CD4-positive, alpha-beta T cell treated with Interleukin-17A for 4 hours (primary cell): ENCODE measurements at regions not wholly inside any gene's neighbourhood (a gene's known extent, or its start where the extent isn't known, plus 50 kb on each side); places are given as distances from the start of the nearest gene placed in this dataset.
"Not testable (repeated sequence)": the region's sequence is repeated elsewhere in the genome, so short reads cannot be mapped to it uniquely, and the experiment has no call there.

Experiments
- DNase-seq: peaks from one replicate; pipeline ENCODE4 v3.0.0-alpha.2; 2020; ENCODE audit warnings: mixed read lengths

DNA sequence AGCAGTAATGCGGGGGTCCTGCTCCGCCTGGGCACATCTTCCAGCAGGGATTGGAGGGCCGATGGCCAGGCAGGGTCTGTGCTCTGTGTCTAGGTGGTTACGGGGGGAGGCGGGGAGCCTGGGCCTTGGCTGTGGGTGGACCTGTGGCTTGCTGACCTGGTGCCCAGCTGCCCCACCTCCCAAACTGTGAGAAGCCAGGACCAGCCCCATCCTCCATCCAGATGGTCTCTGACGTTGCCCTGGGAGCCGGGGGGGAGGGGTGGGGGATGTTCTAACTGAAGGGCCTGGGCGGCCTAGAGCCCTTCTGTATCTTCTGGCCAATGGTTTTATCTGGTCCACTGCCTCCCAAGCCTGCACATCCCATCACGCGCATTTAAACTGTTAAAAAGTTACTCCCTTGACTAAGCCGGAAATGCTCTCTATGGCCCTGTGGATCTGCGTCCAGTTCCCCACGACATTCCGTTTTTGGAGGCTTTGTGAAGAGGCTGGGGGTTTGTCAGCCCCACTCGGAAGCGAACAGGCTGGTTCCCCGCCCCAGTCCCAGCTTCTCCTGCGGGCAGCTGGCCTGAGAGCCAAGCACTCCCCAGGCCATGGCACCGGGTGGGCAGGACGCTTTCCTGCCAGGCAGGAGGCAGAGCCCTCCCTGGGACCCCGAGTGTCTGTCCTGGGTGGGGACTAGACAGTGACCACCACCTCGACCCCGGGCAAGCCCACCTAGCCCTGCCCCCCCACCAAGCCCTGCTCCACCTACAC, 143.6 kb downstream of the IGLL1 start:
- not testable (repeated sequence) for DNase-seq

DNA sequence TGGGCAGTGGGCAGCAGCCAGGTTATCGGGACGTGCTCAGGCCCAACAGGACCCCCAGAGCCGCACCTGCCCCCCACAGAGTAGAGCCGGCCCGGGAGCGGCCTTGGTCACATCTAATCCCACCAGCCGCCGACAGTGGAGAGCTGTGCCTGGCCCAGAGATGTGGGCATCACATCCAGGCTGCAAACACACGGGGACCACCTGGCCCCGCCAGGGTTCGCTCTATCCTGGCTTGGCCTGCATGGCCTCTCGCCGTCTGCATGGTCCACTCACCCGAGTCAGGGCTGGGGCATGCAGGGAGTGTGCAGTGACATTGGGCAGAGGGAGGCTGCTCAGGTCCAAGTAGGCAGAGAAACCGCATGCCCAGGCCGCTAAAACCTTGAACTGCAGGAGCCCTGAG, 144.9 kb downstream of the IGLL1 start:
- not testable (repeated sequence) for DNase-seq

DNA sequence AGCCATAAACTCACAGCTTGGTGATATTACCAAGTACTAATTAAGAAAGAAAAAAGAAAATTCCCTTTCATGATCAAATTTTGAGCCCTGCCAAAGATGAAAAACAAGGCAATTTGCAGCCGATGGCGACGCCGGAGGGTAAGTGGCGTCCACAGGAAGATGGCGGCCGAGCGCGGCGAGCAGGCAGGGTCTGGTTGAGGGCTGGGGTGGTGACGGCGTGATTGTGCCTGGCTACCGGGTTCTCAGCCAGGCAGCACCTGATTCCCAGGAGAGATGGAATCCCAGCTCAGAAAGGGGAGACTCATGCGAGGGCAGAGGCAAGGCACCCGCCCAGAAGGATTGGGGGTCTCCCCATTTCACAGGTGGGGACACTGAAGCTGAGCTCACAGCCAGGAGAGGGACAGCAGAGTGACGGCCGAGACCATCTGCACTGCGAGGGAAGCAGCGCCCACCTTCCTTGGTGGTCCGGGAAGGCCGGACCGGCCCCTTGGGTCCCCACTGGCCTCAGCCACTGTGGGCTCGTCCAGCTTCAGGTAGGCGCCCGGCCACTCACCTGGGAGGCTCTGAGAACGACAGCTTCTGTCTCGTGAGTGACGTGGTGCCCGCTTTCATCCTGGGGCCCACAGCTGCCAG, 145.8 kb downstream of the IGLL1 start:
- DNase-seq, result not testable (repeated sequence)

DNA sequence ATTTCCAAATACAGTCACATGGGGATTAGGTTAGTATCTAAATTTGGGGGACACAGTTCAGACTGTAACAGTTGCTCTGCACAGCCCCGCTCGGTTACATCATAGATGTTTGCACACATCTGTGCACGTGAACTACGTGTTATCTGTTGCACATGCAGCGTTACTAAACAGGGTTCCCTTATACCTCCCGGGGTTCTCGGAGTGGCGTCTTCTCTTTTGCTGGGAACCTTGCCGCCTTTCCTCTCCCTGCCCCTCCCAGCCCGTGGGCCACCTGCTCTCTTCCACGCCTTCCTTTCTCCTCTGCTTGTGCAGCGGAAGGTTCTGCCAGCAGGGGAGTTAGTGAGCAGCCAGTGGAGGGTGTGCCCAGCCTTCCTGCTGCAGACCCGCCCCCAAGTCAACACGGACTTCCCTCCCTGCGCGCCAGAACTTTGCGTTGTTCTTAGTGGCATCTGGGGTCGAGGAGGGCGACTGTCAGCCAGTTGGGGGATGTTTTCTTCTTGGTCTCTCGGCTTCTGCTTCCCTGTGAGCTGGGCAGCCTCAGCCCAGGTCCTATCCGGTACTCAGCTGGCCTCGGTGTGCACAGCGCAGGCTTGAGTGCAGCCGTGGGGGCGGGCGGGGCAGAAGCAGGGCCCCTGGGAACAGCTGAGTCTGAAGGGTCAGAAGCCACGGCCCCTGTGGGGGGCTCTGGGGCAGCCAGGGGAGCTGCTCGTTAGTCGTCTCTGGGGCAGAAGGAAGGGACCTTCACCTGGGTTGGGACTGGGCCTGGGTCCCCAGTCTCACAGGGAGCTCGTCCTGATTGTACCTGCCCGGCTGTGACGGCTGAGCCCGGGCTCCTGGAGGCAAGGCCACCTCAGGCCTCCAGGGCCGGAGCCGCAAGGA, 146.7 kb downstream of the IGLL1 start:
- DNase-seq, result peak; percentile 34

DNA sequence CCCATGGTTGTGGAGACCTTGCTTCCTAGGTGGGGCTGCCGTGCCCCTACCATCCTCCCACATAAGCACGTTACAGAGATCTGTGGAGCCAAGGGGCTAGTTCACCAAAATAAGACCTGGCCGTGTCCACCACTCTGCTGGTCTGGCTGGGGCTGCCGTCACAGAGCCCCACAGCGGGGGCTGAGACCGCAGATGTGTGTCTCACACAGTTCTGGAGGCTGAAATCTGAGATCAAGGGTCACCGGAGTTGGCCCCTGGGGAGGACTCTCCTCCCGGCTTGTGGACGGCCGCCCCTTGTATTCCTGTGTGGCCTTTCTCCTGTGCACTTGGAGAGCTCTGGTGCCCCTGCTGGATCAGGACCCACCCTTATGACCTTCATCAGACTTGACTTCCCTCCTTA, 147.4 kb downstream of the IGLL1 start:
- not testable (repeated sequence) for DNase-seq

DNA sequence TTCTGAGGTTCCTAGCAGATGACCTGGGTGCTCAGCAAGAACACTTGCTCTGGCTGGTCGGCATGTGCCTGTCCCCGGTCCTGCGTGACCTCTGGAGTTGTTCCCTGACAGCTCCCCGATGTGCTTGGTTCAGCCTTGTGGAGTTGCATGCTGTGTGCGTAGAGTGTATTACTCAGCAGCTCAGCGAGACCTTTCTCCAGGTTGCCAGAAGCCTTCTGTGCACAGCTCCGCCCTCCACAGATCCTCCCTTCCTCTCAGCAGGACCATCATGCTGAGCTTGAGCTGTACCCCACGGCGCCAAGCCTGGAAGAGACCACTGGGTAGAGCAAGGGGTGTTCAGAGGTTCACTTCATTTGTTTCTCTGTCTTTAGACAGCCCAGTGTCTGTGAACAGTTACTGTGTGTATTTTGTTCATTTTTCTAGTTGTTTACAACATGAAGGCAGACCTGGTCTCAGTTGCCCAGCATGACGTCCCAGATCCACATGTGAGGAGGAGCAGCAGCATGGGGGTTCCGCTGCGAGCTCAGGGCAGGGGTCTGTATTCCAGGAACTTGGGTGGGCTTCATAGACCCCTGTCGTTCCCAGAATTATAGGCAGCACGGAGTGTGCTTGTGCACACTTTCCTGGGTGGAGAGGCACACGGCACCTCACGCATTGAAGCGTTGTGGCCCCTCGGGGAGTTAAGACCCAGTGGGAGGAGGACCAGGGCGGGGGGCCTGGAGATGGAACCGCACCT, 148.6 kb downstream of the IGLL1 start:
- no peak for DNase-seq

DNA sequence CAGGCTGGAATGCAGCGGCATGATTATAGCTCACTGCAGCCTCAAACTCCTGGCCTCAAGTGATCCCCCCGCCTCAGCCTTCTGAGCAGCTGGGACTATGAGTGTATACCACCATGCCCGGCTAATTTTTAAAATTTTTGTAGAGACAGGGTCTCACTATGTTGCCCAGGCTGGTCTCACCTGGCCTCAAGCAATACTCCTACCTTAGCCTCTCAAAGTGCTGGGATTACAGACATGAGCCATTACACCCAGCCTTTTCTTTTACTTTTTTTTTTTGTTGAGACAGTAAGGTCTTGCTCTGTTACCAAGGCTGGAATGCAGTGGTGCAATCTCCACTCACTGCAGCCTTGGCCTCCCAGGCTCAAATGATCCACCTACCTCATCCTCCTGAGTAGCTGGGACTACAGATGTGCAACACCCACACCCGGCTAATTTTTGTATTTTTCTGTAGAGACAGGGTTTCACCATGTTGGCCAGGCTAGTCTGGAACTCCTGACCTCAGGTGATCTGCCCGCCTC, 155.5 kb downstream of the IGLL1 start:
- not testable (repeated sequence) for DNase-seq

DNA sequence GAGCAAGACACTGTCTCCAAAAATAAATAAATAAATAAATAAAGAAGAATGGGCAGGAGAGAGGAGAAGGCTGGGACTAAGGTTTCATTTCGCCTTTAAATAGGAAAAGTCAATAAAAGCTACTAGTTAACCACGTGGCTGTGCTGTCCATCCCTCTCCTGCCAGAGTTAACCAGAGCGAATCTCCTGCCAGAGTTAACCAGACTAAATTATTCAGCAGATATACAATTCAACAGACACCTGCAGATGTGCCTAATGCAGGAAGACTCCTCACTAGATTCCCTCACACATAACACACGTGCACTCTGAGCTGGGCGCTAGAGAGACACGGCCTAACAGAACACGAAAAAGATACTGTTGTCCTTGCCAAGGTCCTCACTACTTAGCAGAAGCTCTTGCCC, 156.1 kb downstream of the IGLL1 start:
- DNase-seq, result no peak

DNA sequence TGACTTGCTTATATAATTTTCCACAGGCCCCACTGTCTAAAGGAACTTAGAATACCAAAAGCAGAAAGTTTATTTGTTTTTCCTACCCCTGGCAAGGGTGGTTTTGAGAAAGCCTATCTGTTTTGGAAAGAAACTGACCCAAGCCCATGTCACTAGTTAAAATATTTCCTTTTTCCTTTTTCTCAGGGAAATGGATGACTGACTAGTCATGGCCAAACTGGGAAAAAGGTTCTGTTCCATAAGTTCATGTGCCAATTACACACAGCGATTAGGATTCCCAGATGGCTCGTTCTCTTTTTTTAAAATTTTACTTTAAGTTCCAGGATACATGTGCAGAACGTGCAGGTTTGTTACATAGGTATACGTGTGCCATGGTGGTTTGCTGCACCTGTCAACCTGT, 157.8 kb downstream of the IGLL1 start:
- DNase-seq, result not testable (repeated sequence)

DNA sequence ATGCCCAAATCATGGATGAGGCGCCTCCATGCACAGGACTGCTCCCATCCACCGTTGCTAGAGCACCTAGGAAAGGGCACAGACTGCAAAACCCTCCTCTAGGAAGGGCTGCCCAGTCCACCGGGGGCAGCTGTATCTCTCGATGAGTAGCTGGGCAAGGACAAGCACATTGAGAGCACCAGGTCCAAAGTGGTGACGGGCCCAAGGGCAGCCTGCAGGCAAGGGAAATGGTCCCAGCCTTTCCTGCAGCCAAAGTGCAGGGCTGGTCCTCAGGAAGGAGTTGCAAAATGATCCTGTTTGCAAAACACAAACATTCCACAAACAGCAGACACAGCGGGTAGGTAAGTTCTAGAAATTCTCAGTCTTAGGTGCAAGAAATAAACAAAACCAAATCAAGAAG, 158.8 kb downstream of the IGLL1 start:
- DNase-seq, result not testable (repeated sequence)

DNA sequence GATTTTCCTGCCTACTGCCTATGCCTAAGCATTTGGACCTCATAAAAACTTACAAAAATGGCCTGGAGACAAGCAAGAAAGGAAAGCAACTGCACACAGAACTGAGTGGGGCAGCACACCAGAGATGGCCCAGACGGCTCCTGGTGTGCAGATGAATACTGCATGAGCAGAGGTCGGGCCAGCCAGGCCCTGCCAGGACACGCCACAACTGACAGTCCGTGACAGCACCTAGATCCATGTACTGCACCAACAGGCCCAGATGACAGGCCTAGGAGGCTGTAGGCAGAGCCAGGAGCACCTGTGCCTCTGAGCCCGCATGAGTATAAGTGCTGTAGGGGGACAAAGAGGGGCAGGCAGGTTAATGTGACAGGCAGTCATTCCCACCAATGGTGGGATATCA, 160.2 kb downstream of the IGLL1 start:
- DNase-seq, result no peak

DNA sequence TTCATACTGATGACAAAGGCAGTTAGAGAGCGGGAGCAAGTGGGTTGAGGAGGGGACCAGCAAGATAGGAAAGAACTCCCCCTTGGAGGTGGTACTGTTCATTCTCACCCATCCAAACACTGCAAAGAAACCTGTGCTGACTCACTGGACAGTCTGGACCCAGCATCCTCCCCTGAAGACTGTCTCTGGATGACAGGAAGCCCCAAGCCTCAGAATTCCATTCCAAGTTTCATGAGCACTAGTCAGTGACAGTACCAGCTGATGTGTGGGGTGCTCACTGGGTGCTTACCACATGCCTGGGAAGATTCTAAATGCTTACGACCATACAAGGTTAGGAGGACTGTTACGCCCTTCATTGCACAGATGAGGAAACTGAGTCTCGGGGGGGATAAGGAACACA, 160.9 kb downstream of the IGLL1 start:
- no peak for DNase-seq

DNA sequence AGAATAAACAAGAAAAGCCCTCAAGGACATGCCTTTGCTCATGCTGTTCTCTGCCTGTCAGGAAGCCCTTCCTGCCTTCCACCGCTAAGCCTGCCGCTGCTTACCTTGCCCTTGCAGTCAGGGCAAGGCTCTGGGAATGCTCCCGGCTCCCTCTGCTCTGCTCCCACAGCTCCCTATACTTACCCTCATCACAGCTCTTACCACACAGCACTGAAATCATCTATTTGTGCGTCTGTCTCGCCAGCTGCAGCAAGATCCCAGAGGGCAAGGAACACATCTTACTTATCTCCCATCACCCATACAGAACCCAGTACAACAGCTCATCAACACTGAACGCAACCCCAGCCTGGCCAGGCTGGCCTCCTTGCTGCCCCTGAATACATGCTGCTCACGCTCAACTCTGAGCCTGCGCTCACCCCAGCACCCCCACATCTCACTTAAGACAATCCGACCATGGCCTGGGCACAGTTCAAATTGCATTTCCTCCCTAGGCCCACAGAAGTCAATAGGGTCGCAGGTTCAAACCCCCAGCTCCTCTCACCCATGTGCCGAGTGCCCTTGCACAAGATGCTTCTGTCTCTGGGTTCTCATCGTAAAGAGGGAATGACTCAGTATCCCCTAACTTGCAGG, 161.8 kb downstream of the IGLL1 start:
- no peak for DNase-seq

DNA sequence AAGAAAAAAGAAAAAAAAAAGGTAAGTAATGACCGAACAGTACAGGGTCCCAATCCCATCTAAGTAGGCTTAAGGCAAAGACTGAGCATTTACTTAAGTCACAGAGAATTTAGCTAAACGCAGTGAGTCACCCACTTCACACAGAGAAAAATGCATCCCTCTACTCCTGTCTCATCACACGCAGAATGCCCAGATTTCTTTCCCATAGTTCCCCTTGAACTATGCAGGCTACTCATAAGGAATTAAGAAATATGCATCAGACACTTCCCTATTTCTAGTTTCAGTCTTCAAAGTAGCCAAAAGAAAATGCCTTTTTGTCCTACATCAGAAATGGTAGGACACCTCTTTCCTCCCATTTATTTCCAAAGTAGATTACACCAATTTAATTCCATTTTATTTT, 162.8 kb downstream of the IGLL1 start:
- not testable (repeated sequence) for DNase-seq

DNA sequence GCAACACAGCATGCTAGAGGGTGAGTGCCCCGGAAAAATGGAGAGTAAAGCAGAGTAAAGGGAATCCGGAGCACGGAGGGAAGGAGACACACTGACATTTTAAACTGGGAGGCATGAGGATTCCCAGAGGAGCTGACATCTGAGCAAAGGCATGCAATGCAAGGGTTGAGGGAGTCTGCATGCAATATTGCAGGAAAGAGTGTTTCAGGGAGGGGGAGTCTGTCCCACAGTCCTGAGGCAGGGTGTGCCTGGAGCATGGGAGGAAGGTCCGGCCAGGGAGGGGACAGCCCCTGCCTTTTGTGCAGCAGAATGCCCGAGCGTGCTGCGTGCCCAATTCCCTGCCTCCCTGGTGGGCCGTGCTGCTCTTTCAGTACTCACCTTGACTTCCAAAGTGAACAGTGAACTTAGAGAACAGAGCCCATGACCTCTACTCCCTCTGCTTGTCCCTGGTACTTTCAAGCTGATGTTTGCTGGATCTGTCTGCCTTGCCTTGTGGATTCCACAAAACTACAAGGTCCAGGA, 163.9 kb downstream of the IGLL1 start:
- DNase-seq, result not testable (repeated sequence)

DNA sequence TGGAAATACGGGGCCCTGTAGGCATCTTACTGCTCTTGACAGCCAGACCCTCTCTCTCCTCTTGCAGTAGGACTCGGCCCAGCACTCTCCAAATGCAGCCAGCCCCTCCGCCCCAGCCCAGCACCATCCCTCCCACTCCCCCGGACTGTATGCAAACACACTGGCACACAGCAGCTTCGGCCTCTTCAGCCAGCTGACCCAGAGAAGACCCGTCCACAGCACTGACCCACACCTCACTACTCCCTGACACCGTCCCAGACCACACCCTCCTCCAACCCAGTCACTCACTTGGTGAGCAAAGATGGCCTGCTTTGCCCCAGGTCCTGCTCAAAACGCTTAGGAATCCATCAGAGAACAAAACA, 164.6 kb downstream of the IGLL1 start:
- no peak for DNase-seq

DNA sequence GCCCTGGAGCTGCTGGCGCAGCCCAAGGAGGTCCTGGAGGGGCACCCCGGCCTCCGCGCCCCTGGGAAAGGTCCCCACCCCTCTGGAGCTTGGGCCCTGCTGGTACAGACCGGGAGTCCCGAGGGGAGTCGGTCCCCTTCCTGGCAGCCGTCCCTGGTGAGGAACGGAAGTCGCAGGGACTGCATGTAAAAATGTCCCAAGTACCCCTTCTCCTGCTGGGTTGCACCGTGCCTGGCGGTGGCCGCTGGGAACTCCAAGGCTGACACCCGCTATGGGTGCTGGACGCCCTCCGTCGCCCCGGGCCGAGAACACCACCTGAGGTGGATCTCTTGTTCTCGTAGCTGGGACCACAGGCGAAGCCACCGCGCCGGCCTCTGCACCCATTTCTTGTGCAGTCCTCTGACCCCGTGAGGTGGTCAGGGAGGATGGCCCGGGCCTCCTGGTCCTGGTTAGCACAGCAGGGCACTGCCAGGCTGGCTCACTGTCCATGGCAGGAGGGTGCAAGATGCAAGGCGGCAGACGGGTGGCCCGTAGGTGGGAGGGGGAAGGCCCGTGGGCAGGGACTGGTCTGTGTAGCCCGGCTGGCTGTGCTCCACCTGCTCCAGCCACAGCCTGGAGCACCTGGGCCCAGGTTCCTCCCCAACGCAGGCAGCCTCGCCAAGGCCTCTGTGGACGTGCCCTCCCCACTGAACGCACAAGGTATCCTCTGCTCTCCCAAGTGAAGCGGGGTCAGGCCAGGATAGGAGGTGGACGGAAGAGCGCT, 165.2 kb downstream of the IGLL1 start:
- DNase-seq, result no peak

DNA sequence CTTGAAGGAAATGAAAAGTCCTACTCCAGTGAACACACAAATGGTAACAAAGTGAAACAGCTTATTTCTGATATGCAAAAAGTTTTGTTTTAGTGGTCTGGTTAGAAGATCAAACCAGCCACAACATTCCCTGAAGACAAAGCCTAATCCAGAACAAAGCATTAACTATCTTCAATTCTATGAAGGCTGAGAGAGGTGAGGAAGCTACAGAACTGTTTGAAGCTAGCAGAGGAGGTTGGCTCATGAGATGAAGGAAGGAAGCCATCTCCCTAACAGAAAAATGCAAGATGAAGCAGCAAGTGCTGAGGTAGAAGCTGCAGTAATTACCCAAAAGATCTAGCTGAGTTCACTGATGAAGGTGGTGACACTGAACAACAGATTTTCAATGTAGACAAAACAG, 168.4 kb downstream of the IGLL1 start:
- no peak for DNase-seq

DNA sequence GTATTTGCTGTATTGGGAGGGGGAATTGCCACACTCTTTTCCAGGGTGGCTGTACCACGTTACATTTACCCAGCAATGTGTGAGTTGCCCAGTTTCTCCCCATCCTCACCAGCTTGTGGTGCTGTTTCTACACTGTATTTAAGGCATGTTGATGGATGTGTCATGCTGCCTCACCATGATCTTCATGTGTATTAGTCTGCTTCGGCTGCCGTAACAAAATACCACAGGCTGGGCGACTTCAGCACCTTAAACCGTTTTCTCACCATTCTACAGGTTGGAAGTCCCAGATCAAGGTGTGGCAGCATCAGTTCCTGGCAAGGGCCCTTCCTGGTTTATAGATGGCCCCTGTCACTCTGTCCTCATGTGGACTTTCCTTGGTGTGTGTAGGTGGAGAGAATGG, 169.7 kb downstream of the IGLL1 start:
- no peak for DNase-seq

DNA sequence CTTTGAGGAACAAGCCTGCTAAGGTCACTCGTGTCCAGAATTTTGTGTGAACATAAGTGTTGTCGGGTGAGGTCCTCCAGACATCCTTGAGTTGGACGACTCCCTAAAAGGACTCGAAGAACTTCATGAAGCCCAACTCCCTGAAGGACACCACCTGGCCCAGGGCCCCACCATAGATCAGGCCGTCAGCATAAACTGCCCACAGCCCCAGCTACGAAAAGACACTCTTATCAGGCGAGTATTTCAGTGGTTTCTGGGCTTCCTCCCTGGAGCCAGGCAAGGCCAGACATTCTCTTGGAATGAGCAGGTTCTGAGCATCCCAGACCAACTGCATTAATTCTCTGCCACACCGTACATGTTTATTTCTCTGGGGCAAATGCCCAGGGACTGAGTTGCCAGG, 170.1 kb downstream of the IGLL1 start:
- DNase-seq, result no peak

DNA sequence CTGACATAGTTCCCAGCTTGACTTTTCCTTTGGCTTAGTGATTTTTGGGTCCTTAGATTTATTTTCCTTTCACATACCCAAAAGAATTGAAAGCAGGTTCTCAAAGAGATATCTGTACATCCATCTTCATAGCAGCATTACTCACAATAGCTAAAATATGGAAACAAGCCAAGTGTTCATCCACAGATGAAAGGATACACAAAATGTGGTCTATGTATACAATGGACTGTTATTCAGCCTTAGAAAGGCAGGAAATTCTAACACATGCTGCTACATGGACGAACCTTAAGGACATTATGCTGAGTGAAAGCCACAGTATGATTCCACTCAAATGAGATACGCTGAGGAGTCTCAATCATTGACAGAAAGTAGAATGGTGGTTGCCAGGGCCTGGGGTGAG, 171.8 kb downstream of the IGLL1 start:
- no peak for DNase-seq
